Astrocyte of the spinal cord (primary cell): ENCODE measurements at regions not wholly inside any gene's neighbourhood (a gene's known extent, or its start where the extent isn't known, plus 50 kb on each side); places are given as distances from the start of the nearest gene placed in this dataset.

Experiments
- DNase-seq: peaks from one replicate; pipeline ENCODE4 v3.0.0; 2011; ENCODE audit warnings: low read depth, low spot score
- H3K4me3 ChIP-seq: 2 replicates; pipeline ENCODE4 v1.5.1; 2011; ENCODE audit warnings: low read depth, mild to moderate bottlenecking, low read length, moderate library complexity
- in situ Hi-C: cut with HindIII; loops from 2 replicates; pipeline ENCODE4 v1.10.0; 2017; ENCODE audit warnings: low sequenced_read_pairs
- TF ChIP-seq, protein P1 (sequence below): IDR thresholded peaks from 2 replicates; pipeline ENCODE4 v1.5.1; 2012; ENCODE audit warnings: low read depth, mild to moderate bottlenecking, low read length, inconsistent platforms

DNA sequence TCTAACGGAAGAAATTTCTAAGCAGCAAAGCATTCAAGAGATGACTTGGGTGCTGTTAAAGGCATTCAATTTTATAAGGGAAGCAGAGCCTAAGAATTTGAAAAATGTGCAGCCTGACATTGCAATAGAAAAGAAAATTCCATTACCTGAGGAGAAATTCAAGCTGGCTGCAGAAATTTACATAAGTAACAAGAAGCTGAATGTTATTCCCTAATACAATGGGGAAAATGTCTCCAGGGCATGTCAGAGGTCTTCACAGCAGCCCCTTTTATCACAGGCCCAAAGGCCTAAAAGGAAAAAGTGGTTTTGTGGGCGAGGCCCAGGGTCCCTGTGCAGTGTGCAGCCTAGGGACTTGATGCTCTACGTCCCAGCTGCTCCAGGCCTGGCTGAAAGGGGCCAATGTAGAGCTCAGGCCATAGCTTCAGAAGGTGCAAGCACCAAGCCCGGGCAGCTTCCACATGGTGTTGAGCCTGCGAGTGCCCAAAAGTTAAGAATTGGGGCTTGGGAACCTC is 306.7 kb downstream of the RDH14 start:
- no peak overlapping the region for H3K4me3 ChIP-seq
- TF ChIP-seq, protein P1, sequence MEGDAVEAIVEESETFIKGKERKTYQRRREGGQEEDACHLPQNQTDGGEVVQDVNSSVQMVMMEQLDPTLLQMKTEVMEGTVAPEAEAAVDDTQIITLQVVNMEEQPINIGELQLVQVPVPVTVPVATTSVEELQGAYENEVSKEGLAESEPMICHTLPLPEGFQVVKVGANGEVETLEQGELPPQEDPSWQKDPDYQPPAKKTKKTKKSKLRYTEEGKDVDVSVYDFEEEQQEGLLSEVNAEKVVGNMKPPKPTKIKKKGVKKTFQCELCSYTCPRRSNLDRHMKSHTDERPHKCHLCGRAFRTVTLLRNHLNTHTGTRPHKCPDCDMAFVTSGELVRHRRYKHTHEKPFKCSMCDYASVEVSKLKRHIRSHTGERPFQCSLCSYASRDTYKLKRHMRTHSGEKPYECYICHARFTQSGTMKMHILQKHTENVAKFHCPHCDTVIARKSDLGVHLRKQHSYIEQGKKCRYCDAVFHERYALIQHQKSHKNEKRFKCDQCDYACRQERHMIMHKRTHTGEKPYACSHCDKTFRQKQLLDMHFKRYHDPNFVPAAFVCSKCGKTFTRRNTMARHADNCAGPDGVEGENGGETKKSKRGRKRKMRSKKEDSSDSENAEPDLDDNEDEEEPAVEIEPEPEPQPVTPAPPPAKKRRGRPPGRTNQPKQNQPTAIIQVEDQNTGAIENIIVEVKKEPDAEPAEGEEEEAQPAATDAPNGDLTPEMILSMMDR: no peak
- in situ Hi-C loops: no loop called here
- DNase-seq: no peak

DNA sequence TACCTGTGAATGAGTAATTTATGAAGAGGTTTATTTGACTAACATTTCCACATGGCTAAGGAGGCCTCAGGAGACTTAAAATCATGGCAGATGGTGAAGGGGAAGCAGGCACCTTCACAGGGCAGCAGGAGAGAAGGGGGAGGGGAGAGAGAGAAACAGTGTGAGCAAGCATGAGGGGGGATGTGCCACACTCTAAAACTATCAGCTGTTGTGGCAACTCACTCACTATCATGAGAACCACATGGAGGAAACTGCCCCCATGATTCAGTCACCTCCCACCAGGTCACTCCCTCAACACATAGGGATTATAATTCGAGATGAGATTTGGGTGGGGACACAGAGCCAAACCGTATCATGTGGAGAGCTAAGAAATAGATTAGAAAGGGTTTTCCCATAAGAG is 309.0 kb downstream of the RDH14 start:
- H3K4me3 ChIP-seq: no peak overlapping the region
- in situ Hi-C loops: no loop called here
- TF ChIP-seq, protein P1: no peak
- no peak for DNase-seq

DNA sequence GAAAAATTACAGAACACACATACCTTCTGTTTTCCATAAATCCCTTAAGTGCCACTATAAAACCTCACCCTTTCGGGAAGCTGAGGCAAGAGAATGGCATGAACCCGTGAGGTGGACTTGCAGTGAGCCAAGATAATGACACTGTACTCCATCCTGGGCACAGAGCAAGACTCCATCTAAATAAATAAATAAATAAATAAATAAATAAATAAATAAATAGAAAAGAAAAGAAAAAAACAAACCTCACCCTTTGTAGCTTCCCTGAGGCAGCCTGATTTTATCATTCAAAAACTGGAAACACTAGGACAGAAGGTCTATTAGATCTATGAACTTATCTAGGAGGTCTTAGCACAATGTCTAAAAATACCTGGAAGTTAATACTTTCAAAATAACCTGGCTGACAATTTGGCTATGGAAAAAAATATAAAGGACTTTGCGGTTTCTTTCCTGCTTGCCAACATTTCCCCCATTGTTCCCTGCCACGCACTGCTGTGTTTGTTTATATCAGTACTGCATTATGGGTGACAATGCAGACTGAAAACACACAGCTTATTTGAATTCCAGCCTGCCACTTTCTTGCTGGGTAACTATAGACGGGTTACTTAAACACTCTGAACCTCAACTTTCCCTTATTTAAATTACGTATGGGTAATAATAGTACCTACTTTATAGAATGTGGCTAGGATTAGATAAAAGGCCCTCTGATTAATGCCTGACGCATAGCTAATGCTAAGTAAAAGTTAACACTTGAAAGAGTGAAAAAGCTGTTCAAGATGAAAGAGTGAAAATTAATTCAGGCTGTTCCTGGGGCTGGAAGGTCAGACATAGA is 313.0 kb downstream of the RDH14 start:
- DNase-seq: no peak
- TF ChIP-seq, protein P1: no peak
- in situ Hi-C loops: no loop called here
- no peak overlapping the region for H3K4me3 ChIP-seq

DNA sequence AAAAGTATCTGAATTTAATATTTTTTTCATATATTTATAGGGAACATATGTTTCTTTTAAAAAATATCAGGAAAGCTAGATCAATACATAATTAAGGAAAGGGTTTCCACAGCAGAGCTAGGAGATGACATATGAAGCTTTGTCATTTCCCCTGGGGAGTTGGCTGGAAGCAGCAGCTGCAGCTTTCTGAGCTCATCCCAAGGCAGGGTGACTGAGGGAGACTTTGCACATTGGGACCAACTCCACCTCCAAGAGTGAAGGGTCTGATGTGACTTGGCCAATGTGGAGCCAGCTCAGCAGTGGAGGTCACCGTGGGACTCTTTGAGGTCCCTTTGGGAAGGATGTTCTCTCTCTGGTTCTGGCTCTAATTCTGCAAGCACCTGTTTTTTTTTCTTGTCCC is 315.1 kb downstream of the RDH14 start:
- TF ChIP-seq, protein P1: no peak
- in situ Hi-C loops: no loop called here
- H3K4me3 ChIP-seq: no peak overlapping the region
- no peak for DNase-seq

DNA sequence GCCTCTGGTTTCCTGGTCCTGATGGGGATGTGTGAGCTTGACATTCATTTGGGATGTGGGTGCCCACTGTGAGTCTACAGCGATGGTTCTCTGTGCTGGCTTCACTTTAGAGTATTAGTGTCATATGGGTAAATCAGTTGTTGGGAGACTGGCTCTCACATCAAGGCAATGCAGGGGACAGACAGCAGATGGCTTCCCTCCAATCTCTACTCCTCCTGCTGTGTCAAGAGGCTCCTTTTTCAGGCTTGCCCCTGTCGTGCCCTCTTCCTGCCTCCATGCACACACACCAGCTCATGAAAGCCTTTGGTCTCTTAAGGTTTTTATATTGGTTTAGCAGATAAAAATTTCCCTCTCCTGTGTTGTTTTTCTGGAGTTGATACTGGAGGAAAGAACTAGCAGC is 315.6 kb downstream of the RDH14 start:
- in situ Hi-C loops: no loop called here
- TF ChIP-seq, protein P1: no peak
- H3K4me3 ChIP-seq: no peak overlapping the region
- no peak for DNase-seq

DNA sequence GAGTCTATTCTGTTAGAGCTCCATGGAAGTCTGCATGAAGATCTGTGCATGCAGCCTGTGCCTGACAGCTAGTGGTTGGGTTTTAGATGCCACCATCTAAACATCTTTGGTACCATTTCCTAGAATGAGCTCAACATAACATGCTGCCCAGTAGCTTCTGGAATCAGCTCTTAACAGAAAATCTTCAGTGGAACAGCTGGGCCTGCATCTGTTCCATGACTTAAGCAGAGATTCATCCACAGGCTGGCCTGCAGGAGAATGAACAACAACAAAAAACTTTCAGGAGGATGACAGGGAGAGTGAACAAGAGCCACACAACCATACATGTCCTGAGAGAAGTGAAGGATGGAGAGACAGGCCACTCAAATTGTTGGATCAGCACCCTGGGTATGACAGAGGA is 316.6 kb downstream of the RDH14 start:
- H3K4me3 ChIP-seq: no peak overlapping the region
- TF ChIP-seq, protein P1: no peak
- in situ Hi-C loops: no loop called here
- no peak for DNase-seq
